Embryonic facial prominence (tissue), 1 donor: ENCODE measurements at regions not wholly inside any gene's neighbourhood (a gene's known extent, or its start where the extent isn't known, plus 50 kb on each side); places are given as distances from the start of the nearest gene placed in this dataset.

ENCODE experiments used
- DNase-seq: peaks from one replicate; pipeline ENCODE4 v3.0.0-alpha.2; 2016; ENCODE audit errors: extremely low spot score

- no peak for DNase-seq
Observed at GRCh38 chr7:106808967-106809635, 56.0 kb upstream of the PIK3CG start.

GRCh38 chr7:106811472-106811871, 53.6 kb upstream of the PIK3CG start:
- no peak for DNase-seq

DNA sequence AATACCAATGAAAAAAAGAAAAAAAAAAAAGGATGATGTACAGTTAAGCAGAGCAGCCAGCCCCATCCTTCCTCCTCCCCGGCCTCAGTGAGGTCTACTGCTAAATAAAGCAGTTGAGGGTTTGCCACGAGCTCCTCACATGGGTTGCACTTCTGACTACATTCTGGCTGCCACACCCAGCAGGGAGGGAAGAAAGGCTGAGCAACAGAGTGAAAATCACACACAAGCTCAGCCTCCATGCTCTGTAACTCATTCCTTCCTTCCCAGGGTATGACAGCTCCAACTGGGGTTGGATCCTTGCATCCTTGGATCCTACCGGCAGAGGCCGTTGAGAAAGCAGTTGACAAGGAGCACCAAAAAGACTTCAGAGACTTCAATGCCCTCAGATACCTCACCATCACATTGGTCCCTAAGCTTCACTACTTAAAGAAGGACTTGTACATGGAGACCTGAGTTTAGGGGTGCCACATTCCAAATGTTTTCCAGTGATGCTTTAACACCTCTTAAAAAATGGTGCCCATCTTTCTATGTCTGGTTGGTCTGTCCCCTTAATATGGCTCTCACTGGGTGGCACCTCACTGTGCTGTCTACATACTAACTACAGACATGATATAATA, 52.9 kb upstream of the PIK3CG start:
- DNase-seq, result no peak

GRCh38 chr7:106813705-106814305, 51.3 kb upstream of the PIK3CG start:
- no peak for DNase-seq

- DNase-seq, result no peak
Observed at GRCh38 chr7:106814887-106815286, 50.2 kb upstream of the PIK3CG start.
